H1 (cell line): ENCODE measurements at regions not wholly inside any gene's neighbourhood (a gene's known extent, or its start where the extent isn't known, plus 50 kb on each side); places are given as distances from the start of the nearest gene placed in this dataset.

Experiments used
- CTCF ChIA-PET: fragments of 300-600 bp; sonication (Branson Sonifier 250); formaldehyde crosslinking; loops from one replicate; lab custom pipeline; 2021; ENCODE audit not compliant: partially characterized antibody; lab: Charles Lee
- POLR2A ChIA-PET: fragments of 300-600 bp; sonication (Branson Sonifier 250); formaldehyde crosslinking; loops from one replicate; lab custom pipeline; 2021; ENCODE audit warnings: inconsistent platforms; ENCODE audit not compliant: partially characterized antibody; lab: Charles Lee
- DNase-seq, 2 experiments: peaks; one replicate each; pipeline versions ENCODE4 v3.0.0 to v3.0.0-alpha.2; 2010 to 2022; ENCODE audit warnings: low spot score in 2 of 2, low read depth in 1 of 2, mixed read lengths in 1 of 2
- FAIRE-seq: peaks from 2 replicates; lab custom pipeline; 2011; peaks lifted over from hg19 to GRCh38; lab: Jason Lieb, UNC
- H2AFZ ChIP-seq: 2 replicates; pipeline ENCODE4 v1.8.1; 2012; ENCODE audit warnings: low read length, inconsistent platforms
- H2AK5ac ChIP-seq: 2 replicates; pipeline ENCODE4 v1.6.1; 2013; ENCODE audit warnings: low read depth, low read length
- H2BK120ac ChIP-seq: replicated peaks from 2 replicates; pipeline ENCODE3; 2013; ENCODE audit warnings: low read depth, low read length, inconsistent platforms
- H2BK12ac ChIP-seq: 2 replicates; pipeline ENCODE4 v1.6.1; 2013; ENCODE audit warnings: low read depth, low read length
- H2BK15ac ChIP-seq: 2 replicates; pipeline ENCODE4 v1.6.1; 2013; ENCODE audit warnings: low read length
- H2BK20ac ChIP-seq: 2 replicates; pipeline ENCODE4 v1.6.1; 2013; ENCODE audit warnings: low read length
- H2BK5ac ChIP-seq: 2 replicates; pipeline ENCODE4 v1.6.1; 2013; ENCODE audit warnings: low read depth, low read length
- H3K14ac ChIP-seq: 2 replicates; pipeline ENCODE4 v1.6.1; 2013; ENCODE audit warnings: inconsistent platforms; ENCODE audit not compliant: insufficient read length
- H3K18ac ChIP-seq: 2 replicates; pipeline ENCODE4 v1.6.1; 2013; ENCODE audit warnings: low read length; ENCODE audit errors: extremely low read depth
- H3K23ac ChIP-seq: 2 replicates; pipeline ENCODE4 v1.6.1; 2013; ENCODE audit warnings: inconsistent platforms; ENCODE audit not compliant: insufficient read length
- H3K23me2 ChIP-seq: 2 replicates; pipeline ENCODE4 v1.6.1; 2013; ENCODE audit warnings: low read depth, low read length
- H3K27ac ChIP-seq: 2 replicates; pipeline ENCODE4 v1.6.1; 2011; ENCODE audit warnings: low read depth, low read length, inconsistent platforms
- H3K27me3 ChIP-seq, 4 experiments: replicated peaks in 1 of 4; 1 replicate in 1 of 4; 2 replicates in 3 of 4; pipeline versions ENCODE4 v1.6.1 to v1.8.1; 2011 to 2013; ENCODE audit warnings: low read length in 3 of 4, mild to moderate bottlenecking in 3 of 4, inconsistent platforms in 2 of 4, mixed read lengths in 2 of 4, moderate library complexity in 1 of 4; ENCODE audit not compliant: control insufficient read depth in 3 of 4, insufficient read depth in 3 of 4; ENCODE audit errors: extremely low read depth in 1 of 4
- H3K36me3 ChIP-seq, 4 experiments: 2 replicates each; pipeline versions ENCODE4 v1.6.1 to v1.8.1; 2011 to 2013; ENCODE audit warnings: mild to moderate bottlenecking in 4 of 4, low read length in 3 of 4, moderate library complexity in 2 of 4, control low read depth in 1 of 4, inconsistent platforms in 1 of 4; ENCODE audit not compliant: insufficient read depth in 4 of 4, control insufficient read depth in 2 of 4
- H3K4ac ChIP-seq: replicated peaks from 2 replicates; pipeline ENCODE3; 2013; ENCODE audit warnings: low read length, low read depth, mixed read lengths, inconsistent platforms; ENCODE audit not compliant: insufficient read length
- H3K4me1 ChIP-seq, 4 experiments: replicated peaks in 1 of 4; 1 replicate in 1 of 4; 2 replicates in 3 of 4; pipeline versions ENCODE4 v1.6.1 to v1.8.1; 2011 to 2013; ENCODE audit warnings: low read length in 3 of 4, inconsistent platforms in 2 of 4, mixed read lengths in 1 of 4; ENCODE audit not compliant: insufficient read depth in 4 of 4, control insufficient read depth in 3 of 4
- H3K4me2 ChIP-seq, 2 experiments: 2 replicates each; pipeline versions ENCODE4 v1.6.1 to v1.8.1; 2011 to 2013; ENCODE audit warnings: low read depth in 2 of 2, low read length in 2 of 2, control low read depth in 1 of 2, inconsistent platforms in 1 of 2, mild to moderate bottlenecking in 1 of 2; ENCODE audit not compliant: insufficient read depth in 1 of 2
- H3K4me3 ChIP-seq, 4 experiments: fragments of 200-600, 300-600 bp in 1 of 4; sonication (generic), shearing (Covaris generic), sonication (Bioruptor Twin) in 1 of 4; 2 replicates each; pipeline versions ENCODE4 v1.5.1 to v1.8.1; 2011 to 2016; ENCODE audit warnings: low read length in 4 of 4, low read depth in 3 of 4, control low read depth in 2 of 4, inconsistent platforms in 2 of 4, mild to moderate bottlenecking in 2 of 4, mixed read lengths in 1 of 4, moderate library complexity in 1 of 4; ENCODE audit not compliant: insufficient read depth in 2 of 4; ENCODE audit errors: extremely low read depth in 1 of 4
- H3K56ac ChIP-seq: replicated peaks from 2 replicates; pipeline ENCODE3; 2013; ENCODE audit warnings: low read depth, mild to moderate bottlenecking, mixed read lengths, low read length, inconsistent platforms; ENCODE audit not compliant: insufficient read length
- H3K79me1 ChIP-seq: 2 replicates; pipeline ENCODE4 v1.6.1; 2013; ENCODE audit warnings: low read depth, low read length, control low read depth
- H3K79me2 ChIP-seq, 2 experiments: 2 replicates each; pipeline versions ENCODE4 v1.6.1 to v1.8.1; 2012 to 2013; ENCODE audit warnings: low read length in 2 of 2, mild to moderate bottlenecking in 2 of 2, inconsistent platforms in 1 of 2; ENCODE audit not compliant: insufficient read depth in 2 of 2, control insufficient read depth in 1 of 2
- H3K9ac ChIP-seq, 4 experiments: replicated peaks in 1 of 4; 1 replicate in 1 of 4; 2 replicates in 3 of 4; pipeline versions ENCODE4 v1.6.1 to v1.8.1; 2011 to 2013; ENCODE audit warnings: low read depth in 3 of 4, low read length in 3 of 4, control low read depth in 2 of 4, mild to moderate bottlenecking in 2 of 4, moderate library complexity in 2 of 4, inconsistent platforms in 1 of 4; ENCODE audit errors: extremely low read depth in 1 of 4
- H3K9me3 ChIP-seq, 2 experiments: 2 replicates each; pipeline versions ENCODE4 v1.6.1 to v1.8.1; 2012 to 2013; ENCODE audit warnings: mild to moderate bottlenecking in 2 of 2, moderate library complexity in 2 of 2, control low read depth in 1 of 2, inconsistent platforms in 1 of 2, low read depth in 1 of 2, low read length in 1 of 2, mixed read lengths in 1 of 2; ENCODE audit not compliant: insufficient read depth in 2 of 2
- H4K20me1 ChIP-seq, 2 experiments: replicated peaks in 1 of 2; 2 replicates each; pipeline versions ENCODE3 to v1.8.1; 2011 to 2013; ENCODE audit warnings: inconsistent platforms in 2 of 2, low read length in 2 of 2, mild to moderate bottlenecking in 1 of 2; ENCODE audit not compliant: insufficient read depth in 2 of 2, control insufficient read depth in 1 of 2
- H4K5ac ChIP-seq: 2 replicates; pipeline ENCODE4 v1.6.1; 2013; ENCODE audit warnings: low read length, low read depth, mixed read lengths, inconsistent platforms; ENCODE audit not compliant: insufficient read length
- H4K8ac ChIP-seq: 2 replicates; pipeline ENCODE4 v1.8.0; 2013; ENCODE audit warnings: mild to moderate bottlenecking, moderate library complexity, low read length, inconsistent platforms; ENCODE audit not compliant: insufficient read depth; ENCODE audit errors: extremely low read depth
- H4K91ac ChIP-seq: replicated peaks from 2 replicates; pipeline ENCODE3; 2013; ENCODE audit warnings: low read length, mixed read lengths, inconsistent platforms; ENCODE audit not compliant: insufficient read length
- BRCA1 ChIP-seq: IDR thresholded peaks from 2 replicates; pipeline ENCODE4 v1.6.1; 2012; ENCODE audit warnings: low read depth, low read length, improper control_type of control experiment
- CTBP2 ChIP-seq: IDR thresholded peaks from 2 replicates; pipeline ENCODE4 v1.7.0; 2011; ENCODE audit warnings: borderline replicate concordance, mild to moderate bottlenecking, moderate library complexity, mixed read lengths, low read length; ENCODE audit not compliant: insufficient read depth, insufficient read length
- EZH2 ChIP-seq: fragments of 200-600 bp; sonication (generic); IDR thresholded peaks from 2 replicates; pipeline ENCODE4 v1.7.1; 2012; ENCODE audit warnings: low read depth, mild to moderate bottlenecking, moderate library complexity, low read length, inconsistent platforms; ENCODE audit not compliant: severe bottlenecking
- GTF2F1 ChIP-seq: IDR thresholded peaks from 2 replicates; pipeline ENCODE4 v1.6.1; 2012; ENCODE audit warnings: low read depth, low read length, improper control_type of control experiment, borderline replicate concordance
- HDAC2 ChIP-seq, 2 experiments: fragments of 300-600 bp in 1 of 2; sonication (generic) in 1 of 2; IDR thresholded peaks; 2 replicates each; pipeline ENCODE4 v1.6.1; 2011 to 2012; ENCODE audit warnings: low read depth in 2 of 2, low read length in 2 of 2, mild to moderate bottlenecking in 2 of 2, moderate library complexity in 2 of 2, borderline replicate concordance in 1 of 2, inconsistent platforms in 1 of 2
- KDM4A ChIP-seq: IDR thresholded peaks from one replicate; pipeline ENCODE4 v1.7.1; 2012; ENCODE audit warnings: low read depth, mild to moderate bottlenecking, moderate library complexity, low read length, inconsistent platforms; ENCODE audit not compliant: severe bottlenecking
- MAFK ChIP-seq: IDR thresholded peaks from 2 replicates; pipeline ENCODE4 v1.6.1; 2012; ENCODE audit warnings: low read depth, mild to moderate bottlenecking, improper control_type of control experiment, low read length
- MAX ChIP-seq: IDR thresholded peaks from 2 replicates; pipeline ENCODE4 v1.6.1; 2012; ENCODE audit warnings: inconsistent platforms
- RAD21 ChIP-seq, 2 experiments: IDR thresholded peaks in 1 of 2; conservative IDR thresholded peaks in 1 of 2; 2 replicates each; pipeline ENCODE4 v1.6.1; 2011; ENCODE audit warnings: low read depth in 2 of 2, low read length in 2 of 2, improper control_type of control experiment in 1 of 2, inconsistent platforms in 1 of 2, mild to moderate bottlenecking in 1 of 2, moderate library complexity in 1 of 2
- SIX5 ChIP-seq: IDR thresholded peaks from 2 replicates; pipeline ENCODE4 v1.6.1; 2011; ENCODE audit warnings: mild to moderate bottlenecking, low read depth, low read length
- SP4 ChIP-seq: IDR thresholded peaks from 2 replicates; pipeline ENCODE4 v1.6.1; 2012; ENCODE audit warnings: low read length, inconsistent platforms
- SRF ChIP-seq: IDR thresholded peaks from 2 replicates; pipeline ENCODE4 v1.6.1; 2011; ENCODE audit warnings: mild to moderate bottlenecking, low read depth, low read length, moderate library complexity
- TEAD4 ChIP-seq: IDR thresholded peaks from 2 replicates; pipeline ENCODE4 v1.6.1; 2012; ENCODE audit warnings: low read depth, low read length, inconsistent platforms, mixed read lengths
- WGBS, 2 experiments: shearing (Covaris generic) in 1 of 2; methylation state at CpG; one replicate each; pipeline versions ENCODE4 v1.1.6 to v1.1.7; 2013 to 2015; ENCODE audit warnings: low lambda C conversion rate in 2 of 2, mixed read lengths in 2 of 2, inconsistent platforms in 1 of 2, low coverage in 1 of 2, missing lambda C conversion rate in 1 of 2; ENCODE audit not compliant: insufficient replicate concordance in 2 of 2, insufficient coverage in 1 of 2, insufficient read length in 1 of 2; ENCODE audit errors: extremely low coverage in 1 of 2, missing lambda C conversion rate in 1 of 2; 5-methylcytosine and 5-hydroxymethylcytosine counted together

- Histone ChIP-seq H3K14ac (no peak overlapping the region), H3K23me2 (peaks cover 4% of the 10 kb centered on the region; the same call in 1 of the 2 replicates), H3K4me2 (no peak overlapping the region), H2BK120ac (no peak overlapping the region), H4K8ac (no peak overlapping the region), H4K91ac (no peak overlapping the region), H4K5ac (no peak overlapping the region), H3K9ac (no peak overlapping the region), H2AK5ac (no peak overlapping the region), H4K20me1 (peaks cover 0 to 2% of the 10 kb centered on the region in 2 experiments), H3K18ac (no peak overlapping the region), H3K9me3 (no peaks in the 10 kb centered on the region), H3K4me1 (peaks cover 11 to 18% (median 18%) of the 10 kb centered on the region in 4 experiments; a peak in 6 of 7 replicates), H3K23ac (no peak overlapping the region), H2AFZ (no peak overlapping the region), H2BK5ac (no peak overlapping the region), H2BK12ac (no peak overlapping the region), H3K79me2 (no peaks in the 10 kb centered on the region; a peak in 2 of 4 replicates), H3K79me1 (peaks cover 4% of the 10 kb centered on the region), H3K4me3 (no peak overlapping the region), H2BK15ac (no peak overlapping the region), H3K27me3 (no peaks in the 10 kb centered on the region), H3K56ac (no peak overlapping the region), H3K4ac (no peak overlapping the region), H2BK20ac (no peak overlapping the region), H3K36me3 (no peaks in the 10 kb centered on the region), H3K27ac (no peak overlapping the region)
- DNase-seq (no peak), FAIRE-seq (no peak)
- TF ChIP-seq GTF2F1 = no peak
- no peak for TF ChIP-seq TEAD4
- TF ChIP-seq MAX = no peak
- TF ChIP-seq CTBP2 = no peak
- TF ChIP-seq RAD21 (IDR thresholded peaks at IDR 0.05 in 1 of 2, conservative IDR thresholded peaks at IDR 0.05 in 1 of 2; ENCODE audit: low read depth in 2 of 2, low read length in 2 of 2) = no peak
- no peak for TF ChIP-seq SP4
- TF ChIP-seq EZH2 = no peak
- TF ChIP-seq KDM4A = no peak
- TF ChIP-seq HDAC2 (IDR thresholded peaks at IDR 0.05; ENCODE audit: borderline replicate concordance in 1 of 2, low read depth in 2 of 2, low read length in 2 of 2) = no peak
- no peak for TF ChIP-seq BRCA1
- TF ChIP-seq SRF = no peak
- no peak for TF ChIP-seq SIX5
- no peak for TF ChIP-seq MAFK
- ChIA-PET CTCF (interaction anchor here (1.5 to 2.7 kb wide), 3 partner anchors 10 to 49 kb away, joined by 6 to 13 read pairs (median 7); no protein-coding TSS in a partner anchor), POLR2A (interaction anchor here (0.6 to 1.7 kb wide), 3 partner anchors 22 to 126 kb away, joined by 3 to 7 read pairs (median 7); partner anchors contain the start of genes RPL27A and TRIM66)
- 94% methylated on average over 4 of the region's 4 CpGs; no CpG with 5 or more reads in 1 of the 2 experiments for WGBS, 2 experiments
Observed at GRCh38 chr11:8808226-8808585, 102.8 kb upstream of the AKIP1 start.
